ENCODE measurements at regions not wholly inside any gene's neighbourhood (a gene's known extent, or its start where the extent isn't known, plus 50 kb on each side); places are given as distances from the start of the nearest gene placed in this dataset.

- TF ChIP-seq, protein P1, sequence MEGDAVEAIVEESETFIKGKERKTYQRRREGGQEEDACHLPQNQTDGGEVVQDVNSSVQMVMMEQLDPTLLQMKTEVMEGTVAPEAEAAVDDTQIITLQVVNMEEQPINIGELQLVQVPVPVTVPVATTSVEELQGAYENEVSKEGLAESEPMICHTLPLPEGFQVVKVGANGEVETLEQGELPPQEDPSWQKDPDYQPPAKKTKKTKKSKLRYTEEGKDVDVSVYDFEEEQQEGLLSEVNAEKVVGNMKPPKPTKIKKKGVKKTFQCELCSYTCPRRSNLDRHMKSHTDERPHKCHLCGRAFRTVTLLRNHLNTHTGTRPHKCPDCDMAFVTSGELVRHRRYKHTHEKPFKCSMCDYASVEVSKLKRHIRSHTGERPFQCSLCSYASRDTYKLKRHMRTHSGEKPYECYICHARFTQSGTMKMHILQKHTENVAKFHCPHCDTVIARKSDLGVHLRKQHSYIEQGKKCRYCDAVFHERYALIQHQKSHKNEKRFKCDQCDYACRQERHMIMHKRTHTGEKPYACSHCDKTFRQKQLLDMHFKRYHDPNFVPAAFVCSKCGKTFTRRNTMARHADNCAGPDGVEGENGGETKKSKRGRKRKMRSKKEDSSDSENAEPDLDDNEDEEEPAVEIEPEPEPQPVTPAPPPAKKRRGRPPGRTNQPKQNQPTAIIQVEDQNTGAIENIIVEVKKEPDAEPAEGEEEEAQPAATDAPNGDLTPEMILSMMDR (IDR thresholded peaks at IDR 0.05; ENCODE audit: low read depth, low read length, missing control alignments), result no peak
- no peak overlapping the region for H3K4me3 ChIP-seq (ENCODE audit: low read depth, low read length)
- no peak for DNase-seq (ENCODE audit: low read depth)
Observed at GRCh38 chr2:120592084-120592483, 143.6 kb upstream of the GLI2 start.

- TF ChIP-seq, protein P1 (IDR thresholded peaks at IDR 0.05; ENCODE audit: low read depth, low read length, missing control alignments), result no peak
- DNase-seq (ENCODE audit: low read depth), result no peak
- H3K4me3 ChIP-seq (ENCODE audit: low read depth, low read length), result no peak overlapping the region
Observed at GRCh38 chr2:120593921-120594686, 141.6 kb upstream of the GLI2 start.

GRCh38 chr2:120594856-120595685 is 140.6 kb upstream of the GLI2 start:
- H3K4me3 ChIP-seq (ENCODE audit: low read depth, low read length), result no peak overlapping the region
- TF ChIP-seq, protein P1 (IDR thresholded peaks at IDR 0.05; ENCODE audit: low read depth, low read length, missing control alignments), result no peak
- DNase-seq (ENCODE audit: low read depth), result no peak

- TF ChIP-seq, protein P1 (IDR thresholded peaks at IDR 0.05; ENCODE audit: low read depth, low read length, missing control alignments), result no peak
- no peak for DNase-seq (ENCODE audit: low read depth)
- H3K4me3 ChIP-seq (ENCODE audit: low read depth, low read length), result no peak overlapping the region
Observed at GRCh38 chr2:120595739-120596138, 139.9 kb upstream of the GLI2 start.

DNA sequence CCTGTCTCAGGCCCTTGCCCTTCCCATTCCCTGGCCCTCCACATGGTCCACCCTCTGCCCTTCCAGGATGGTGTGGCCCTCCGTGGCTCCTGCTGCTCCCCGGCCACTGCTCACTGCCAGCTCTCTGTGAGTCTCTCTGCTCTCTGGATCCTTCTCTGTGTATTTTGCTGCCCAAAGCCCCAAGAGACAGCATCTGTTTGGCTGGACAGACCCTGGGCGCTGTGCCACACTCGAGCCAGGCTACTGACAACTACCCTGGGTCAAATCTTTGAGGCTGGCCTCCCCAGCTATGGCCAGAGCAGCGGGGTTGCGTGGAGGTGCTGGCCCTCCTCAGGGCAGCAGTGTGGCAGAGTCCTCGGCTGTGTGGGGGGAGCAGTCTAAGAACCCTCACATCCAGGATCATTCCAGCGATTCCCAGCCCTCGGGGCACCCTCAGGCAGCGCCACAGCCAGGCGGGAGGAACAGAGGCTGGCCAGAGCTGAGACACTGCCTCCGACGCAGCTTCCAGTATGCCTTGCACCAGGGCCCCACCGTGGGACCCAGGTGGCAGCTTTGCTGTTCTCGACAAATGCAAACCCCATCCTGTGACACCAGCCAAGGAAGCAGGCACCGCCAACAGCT is 139.4 kb upstream of the GLI2 start:
- no peak overlapping the region for H3K4me3 ChIP-seq (ENCODE audit: low read depth, low read length)
- no peak for DNase-seq (ENCODE audit: low read depth)
- TF ChIP-seq, protein P1 (IDR thresholded peaks at IDR 0.05; ENCODE audit: low read depth, low read length, missing control alignments), result no peak

GRCh38 chr2:120596990-120597594 is 138.6 kb upstream of the GLI2 start:
- no peak for DNase-seq (ENCODE audit: low read depth)

More at GRCh38 chr2:120596990-120597594, 138.6 kb upstream of the GLI2 start:
- TF ChIP-seq, protein P1 (IDR thresholded peaks at IDR 0.05; ENCODE audit: low read depth, low read length, missing control alignments), result no peak
- no peak overlapping the region for H3K4me3 ChIP-seq (ENCODE audit: low read depth, low read length)

All from GM12864 (cell line).